Muscle of back (tissue), 3 donors: ENCODE measurements at regions not wholly inside any gene's neighbourhood (a gene's known extent, or its start where the extent isn't known, plus 50 kb on each side); places are given as distances from the start of the nearest gene placed in this dataset.
"Not testable (repeated sequence)": the region's sequence is repeated elsewhere in the genome, so short reads cannot be mapped to it uniquely, and the experiment has no call there.

Source experiments
- DNase-seq, 3 donors: peaks; one replicate each; pipeline versions ENCODE4 v3.0.0 to v3.0.0-alpha.2; 2013

DNA sequence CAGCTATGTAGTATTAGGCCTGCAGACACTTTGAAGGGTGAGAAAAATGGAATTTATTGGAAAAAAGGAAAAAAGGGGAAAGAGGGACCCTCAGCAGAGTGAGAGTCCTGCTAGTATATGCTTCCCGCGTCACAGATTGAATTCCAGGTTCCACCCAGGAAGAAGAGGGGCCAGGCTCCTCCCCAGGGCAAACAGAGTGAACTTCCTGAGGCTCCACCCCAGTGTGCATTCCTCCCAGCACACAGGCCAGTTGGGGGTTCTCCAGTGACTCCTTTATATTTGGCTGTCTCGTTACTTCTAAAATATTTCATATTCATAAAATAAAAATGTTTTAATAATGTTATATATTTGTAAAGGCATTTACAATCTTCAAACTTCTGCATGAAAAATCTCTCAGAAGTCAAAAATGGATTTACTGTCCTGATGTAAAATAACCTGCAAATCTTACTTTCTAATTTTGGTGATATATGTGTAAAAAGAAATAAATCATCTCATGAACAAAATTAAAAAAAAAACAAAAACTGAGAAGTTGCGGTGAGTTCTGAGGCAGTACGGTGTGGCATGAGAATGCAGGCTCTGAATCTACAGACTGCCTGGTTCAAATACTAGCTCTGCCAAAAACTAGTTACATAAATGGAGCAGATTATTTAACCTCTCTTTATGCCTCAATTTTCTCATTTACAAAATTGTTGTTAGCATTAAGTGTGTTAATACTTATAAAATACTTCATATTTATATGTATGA, 175.8 kb upstream of the P2RY1 start:
- no peak for DNase-seq

DNA sequence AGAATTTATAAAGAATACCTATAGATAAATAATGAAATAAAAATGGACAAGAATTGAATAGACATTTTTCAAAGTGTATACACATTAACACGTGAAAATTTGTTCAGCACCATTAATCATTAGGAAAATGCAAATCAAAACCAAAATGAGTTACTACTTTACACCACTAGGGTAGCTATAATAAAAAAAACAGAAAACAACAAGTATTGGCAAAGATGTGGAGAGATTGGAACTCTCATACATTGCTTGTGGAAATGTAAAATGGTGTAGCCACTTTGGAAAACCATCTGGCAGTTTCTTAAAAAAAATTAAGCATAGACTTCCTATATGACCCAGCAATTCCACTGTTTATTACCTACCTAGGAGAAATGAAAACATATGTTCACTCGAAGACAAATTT, 172.8 kb upstream of the P2RY1 start:
- no peak for DNase-seq

DNA sequence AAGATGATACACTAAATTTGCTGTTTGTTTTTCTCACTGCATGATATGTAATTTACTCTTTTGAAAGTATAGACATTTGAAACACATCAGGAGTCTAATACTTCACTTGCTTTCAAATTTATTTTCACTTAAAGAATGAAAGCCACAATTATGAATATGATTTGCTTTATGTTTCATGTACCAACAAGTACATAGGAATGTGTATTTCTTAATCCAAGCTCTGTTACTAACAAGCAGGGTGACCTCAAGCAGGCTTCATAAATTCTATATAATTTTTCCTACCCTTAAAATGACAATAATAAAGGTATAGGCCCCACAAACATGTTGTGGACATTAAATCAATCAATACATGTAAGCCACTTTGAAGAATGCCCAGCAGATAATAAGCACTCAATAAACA, 170.2 kb upstream of the P2RY1 start:
- no peak for DNase-seq

DNA sequence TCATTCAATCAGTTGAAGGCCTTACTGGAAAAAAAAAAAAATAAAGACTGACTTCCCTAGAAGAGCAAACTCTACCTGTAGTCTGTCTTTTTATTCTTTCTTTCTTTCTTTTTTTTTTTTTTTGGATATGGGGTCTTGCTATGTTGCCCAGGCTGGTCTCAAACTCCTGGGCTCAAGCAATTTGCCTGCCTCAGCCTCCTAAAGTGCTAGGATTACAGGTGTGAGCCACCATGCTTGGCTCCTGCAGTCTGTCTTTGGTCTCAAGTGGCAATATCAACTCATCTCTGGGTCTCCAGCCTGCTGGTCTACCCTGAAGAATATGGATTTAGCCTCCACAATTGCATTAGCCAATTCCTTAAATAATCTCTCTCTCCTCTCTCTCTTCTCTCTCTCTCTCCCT, 167.7 kb upstream of the P2RY1 start:
- DNase-seq = no peak

DNA sequence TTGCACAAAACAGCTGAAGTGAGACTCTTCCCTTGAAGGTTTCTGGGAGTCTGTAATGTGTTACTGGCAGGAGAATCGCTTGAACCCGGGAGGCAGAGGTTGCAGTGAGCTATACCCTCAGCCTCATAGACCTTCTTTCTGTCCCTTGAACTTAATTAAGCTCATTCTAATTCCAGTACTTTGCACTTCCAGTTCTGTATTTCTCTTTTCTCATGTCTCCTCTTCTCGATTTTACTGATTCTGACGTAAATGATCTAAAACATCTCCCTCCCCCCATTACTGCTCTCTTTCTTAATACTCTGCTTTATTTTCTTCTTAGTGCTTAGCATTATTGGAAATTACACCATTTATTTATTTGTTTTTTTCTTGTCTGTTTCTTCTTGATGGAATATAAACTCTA, 165.4 kb upstream of the P2RY1 start:
- DNase-seq = no peak

DNA sequence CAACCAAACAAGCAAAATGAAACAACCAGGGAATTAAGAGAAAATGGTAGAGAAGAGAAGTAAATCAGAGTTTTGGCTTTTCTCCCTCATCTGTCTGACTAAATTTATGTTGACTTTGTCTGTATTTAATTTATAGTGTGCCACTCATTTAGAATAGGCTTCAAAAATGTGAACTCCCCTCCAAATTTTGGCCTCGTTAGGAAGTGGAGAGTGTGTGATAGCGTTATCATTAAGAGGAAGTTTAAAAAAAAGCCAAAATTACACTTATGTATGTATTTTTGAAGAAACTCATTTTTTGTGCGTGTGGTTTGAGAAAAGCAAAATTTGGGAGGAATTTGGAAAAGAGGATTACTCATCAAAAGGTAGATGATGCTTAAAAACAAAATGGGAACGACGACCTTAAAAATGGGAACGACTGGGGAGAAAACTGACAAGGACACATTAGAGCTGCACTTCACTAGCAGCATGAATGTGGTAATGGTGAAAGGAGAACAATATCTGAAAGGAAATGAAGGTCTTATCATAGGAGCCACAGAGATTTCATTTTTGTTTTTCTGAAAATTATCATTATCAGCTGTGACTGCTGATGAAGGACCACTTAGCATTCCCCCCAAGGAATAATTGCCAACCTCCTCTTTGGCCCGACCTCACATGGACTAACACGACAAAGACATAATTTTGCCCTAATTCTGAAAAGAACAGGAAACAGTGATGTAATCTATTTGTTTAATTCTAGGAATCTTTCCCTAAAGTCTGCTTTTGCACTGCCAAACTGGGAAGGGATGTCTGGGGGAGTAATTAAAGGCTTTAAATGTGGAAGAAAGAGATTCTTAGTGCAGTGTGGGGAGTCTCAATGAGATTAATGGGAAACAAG, 163.2 kb upstream of the P2RY1 start:
- peak in 1 of 3 donors; percentile 9 for DNase-seq

DNA sequence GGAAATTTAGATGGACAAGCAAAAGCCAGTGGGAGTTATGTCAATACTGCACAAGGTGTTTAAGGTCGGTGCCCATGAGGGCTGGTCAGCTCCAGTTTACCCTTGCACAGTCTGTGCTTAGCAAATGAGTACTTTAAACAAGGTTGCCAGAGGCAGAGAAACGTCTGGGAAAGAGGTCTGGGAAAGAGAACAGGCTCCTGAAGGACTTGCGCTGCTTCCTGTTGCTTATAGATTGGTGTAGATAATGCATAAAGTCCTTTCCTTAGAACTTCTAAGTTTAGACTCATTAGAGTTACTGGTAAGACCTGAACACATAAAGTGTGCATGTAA, 162.6 kb upstream of the P2RY1 start:
- DNase-seq = peak in 1 of 3 donors; percentile 44

DNA sequence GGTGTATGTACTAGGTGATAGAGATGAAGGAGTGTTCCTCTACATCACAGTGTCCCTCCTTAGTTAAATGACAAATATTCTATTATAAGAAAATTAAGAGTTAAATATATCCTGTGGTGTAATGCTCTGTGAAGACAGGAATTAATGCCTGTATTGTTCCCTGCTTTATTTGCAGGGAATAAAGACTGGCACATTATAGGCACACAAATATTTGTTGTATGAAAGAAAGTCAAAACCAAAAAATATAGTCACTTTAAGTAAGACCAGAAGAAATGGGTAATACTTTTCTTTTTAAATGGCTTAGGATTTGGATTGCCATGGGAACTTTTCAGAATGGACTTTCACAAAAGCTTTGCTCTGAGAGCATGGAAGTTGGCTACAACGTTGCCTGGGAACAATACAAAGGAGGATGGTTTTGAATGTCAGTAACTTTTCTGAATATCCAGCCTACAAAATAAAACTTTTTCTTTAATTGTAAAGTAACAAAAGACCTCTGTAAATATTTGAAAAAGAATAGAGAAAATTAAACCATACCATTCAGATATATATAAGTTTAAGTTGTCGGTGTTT, 158.0 kb upstream of the P2RY1 start:
- DNase-seq = no peak

DNA sequence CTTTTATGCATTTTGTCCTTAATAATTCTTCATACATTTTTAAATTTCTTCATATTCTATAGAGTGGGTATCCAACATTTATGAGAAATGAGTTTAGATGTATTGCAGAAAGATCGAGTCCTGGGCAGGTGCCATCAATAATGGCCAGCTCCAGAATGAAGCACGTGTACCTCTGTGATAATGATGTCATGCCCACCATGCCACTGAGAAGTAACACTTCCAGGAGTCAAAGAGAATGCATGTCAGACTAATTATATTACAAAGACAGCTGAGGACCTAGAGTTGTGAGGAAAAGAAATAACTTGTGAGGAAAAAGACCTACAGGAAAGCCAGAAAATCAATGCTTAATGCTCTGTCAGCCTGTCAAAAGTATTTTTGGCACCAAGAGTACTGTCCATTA, 157.4 kb upstream of the P2RY1 start:
- no peak for DNase-seq

DNA sequence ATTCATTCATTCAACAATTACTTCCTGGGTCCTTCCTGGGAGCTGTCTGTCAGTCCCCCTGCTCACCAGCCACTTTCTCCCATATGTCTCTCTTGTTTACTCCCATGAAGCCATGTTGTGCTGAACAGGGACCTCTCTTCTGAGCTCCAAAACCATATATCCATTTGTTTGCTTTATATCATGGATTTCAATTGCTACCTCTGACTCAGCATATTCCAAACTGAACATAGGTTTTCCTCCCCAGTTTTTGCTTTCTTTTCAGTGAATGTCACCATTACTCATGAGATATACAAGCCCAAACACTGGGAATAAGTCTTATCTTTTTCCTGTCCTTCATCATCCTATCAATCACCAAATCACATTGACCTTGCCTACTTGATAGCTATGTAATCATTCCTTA, 152.5 kb upstream of the P2RY1 start:
- no peak for DNase-seq

DNA sequence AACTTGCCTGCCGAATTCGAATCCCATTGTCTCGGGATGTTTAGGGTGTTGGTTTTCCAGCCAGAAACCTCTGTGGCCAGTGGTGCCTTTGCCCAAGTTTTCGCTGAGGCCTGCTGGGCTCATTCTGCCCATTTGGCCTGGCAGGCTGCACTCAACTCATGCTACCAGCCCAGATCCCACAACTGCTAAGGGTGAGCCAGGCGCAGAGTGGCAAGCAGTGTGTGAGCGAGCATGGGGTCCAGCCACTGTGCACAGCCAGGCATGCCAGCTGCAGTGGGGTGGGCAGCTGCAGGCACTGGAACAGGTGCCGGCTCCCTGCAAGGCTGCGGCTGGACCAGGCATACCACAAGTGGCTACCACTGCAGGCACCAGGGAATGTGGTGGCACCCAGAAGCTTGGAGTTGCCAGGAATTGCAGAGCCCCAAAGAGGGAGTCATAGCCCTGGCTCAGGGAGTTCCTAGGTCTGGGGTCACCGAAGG, 151.4 kb upstream of the P2RY1 start:
- no peak for DNase-seq

DNA sequence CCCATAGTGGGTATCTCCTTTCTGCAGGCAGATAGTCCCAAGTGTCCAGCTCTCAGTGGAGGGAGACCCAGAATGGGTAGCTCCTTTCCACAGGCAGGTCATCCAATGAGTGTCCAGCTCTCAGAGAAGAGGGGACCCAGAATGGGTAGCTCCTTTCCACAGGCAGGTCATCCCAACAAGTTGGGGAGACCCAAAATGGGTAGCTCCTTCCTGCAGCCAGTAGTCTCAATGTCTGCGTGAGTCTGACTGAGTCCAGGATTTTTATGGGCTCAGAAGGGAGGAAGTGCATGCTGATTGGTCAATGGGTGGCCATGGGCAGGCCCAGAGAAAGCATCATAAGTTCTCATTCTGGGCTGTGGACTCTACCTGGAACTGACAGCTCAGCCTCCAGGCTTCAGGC, 150.7 kb upstream of the P2RY1 start:
- no peak for DNase-seq

DNA sequence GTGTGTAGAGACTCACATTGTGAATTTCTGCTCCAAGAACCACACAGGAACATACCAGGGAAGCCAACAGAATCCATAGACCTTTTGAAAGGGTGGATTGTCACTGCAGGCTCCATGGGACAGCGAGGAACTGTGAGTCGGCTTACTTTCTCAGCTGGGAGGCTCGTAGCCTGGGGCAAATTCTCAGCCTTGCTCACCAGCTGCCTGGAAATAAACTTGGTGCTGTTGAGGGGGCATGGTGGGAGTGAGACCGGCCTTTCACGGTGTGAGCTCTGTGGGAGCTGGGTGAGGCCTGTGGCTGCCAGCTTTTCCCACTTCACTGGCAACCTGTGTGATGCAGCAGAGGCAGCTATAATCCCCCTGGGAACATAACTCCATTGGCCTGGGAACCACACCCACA, 146.6 kb upstream of the P2RY1 start:
- DNase-seq = no peak

DNA sequence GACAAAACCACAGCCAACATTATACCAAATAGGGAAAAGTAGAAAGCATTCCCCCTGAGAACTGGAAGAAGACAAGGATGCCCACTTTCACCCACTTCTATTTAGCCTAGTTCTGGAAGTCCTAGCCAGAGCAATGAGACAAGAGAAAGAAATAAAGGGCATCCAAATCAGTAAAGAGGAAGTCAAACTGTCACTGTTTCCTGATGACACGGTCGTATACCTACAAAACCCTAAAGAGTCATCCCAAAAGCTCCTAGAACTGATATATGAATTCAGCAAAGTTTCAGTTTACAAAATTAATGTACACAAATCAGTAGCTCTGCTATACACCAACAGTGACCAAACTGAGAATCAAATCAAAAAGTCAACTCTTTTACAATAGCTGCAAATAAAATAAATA, 142.6 kb upstream of the P2RY1 start:
- DNase-seq = not testable (repeated sequence)

DNA sequence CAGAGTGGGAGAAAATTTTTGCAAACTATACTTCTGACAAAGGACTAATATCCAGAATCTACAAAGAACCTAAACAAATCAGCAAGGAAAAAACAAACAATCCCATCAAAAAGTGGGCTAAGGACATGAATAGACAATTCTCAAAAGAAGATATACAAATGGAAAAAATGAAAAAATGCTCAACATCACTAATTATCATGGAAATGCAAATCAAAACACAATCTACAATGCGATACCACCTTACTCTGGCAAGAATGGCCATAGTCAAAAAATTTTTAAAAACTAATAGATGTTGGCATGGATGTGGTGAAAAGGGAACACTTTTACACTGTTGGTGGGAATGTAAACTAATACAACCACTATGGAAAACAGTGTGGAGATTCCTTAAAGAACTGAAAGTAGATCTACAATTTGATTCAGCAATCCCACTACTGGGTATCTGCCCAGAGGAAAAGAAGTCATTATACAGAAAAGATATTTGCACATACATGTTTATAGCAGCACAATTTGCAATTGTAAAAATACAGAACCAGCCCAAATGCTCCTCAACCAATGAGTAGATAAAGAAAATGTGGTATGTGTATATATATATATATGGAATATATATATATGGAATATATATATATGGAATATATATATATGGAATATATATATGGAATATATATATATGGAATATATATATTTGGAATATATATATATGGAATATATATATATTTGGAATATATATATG, 141.2 kb upstream of the P2RY1 start:
- DNase-seq = not testable (repeated sequence)

DNA sequence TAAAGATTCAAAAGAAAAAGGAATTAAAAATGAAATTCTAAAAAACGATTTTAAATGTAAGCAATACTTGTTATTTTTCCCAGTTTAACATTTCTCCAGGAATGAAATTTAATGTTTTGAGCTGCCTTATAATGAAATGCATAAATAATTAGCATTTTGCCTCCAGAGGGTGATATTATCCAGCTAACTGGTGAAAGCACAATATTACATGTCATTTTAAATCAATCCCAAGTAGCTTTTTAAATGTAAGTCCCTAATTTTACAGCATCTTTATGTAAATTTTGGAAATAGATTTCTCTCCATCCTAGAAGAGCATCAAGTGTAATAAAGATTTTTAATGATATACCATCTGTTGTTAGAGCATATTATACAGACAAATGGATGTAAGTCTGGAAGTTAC, 139.1 kb upstream of the P2RY1 start:
- no peak for DNase-seq

DNA sequence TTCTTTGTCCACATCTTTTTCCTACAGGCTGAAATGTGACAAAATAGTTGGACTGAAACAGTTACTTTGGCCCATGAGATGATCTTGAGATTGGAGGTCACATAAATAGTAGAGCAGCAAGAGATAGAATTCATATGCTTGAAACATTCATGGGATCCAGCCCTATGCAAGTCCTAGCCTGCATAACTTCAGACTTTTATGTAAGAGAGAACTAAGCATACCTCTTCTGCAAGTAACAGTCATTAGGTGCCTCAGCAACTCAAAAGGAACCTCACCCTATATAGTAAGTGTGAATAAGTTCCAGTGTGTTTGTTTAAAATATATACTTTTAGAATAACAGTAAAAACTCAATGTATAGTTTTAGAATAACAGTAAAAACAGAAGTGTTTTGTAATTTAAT, 138.0 kb upstream of the P2RY1 start:
- DNase-seq = no peak

DNA sequence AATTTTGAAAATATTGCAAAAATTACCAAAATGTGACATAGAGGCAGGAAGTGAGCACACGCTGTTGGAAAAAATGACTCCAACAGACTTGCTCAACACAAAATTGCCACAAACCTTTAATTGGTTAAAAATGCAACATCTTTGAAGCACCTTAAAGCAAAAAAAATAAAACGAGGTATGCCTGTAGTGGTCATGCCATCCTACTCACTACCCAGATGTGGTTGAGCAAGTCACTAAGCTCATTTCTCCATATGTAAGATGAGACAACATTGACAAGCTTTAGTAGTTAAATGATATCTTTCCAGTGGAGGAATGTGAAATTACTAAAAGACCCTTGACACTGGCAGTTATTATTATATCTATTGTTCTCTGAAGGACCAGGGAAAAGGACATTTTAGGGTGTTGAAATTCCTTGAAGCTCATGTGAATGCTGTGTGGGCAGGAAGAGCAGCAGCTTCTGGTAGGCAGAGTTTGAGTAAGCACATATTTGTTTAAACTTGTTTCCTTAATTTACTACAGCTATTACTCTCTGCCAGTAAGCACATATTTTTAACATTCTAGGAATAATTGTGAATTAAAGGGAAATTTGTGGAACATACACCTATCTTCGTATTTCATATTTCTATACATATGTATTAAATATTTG, 131.6 kb upstream of the P2RY1 start:
- DNase-seq = no peak

DNA sequence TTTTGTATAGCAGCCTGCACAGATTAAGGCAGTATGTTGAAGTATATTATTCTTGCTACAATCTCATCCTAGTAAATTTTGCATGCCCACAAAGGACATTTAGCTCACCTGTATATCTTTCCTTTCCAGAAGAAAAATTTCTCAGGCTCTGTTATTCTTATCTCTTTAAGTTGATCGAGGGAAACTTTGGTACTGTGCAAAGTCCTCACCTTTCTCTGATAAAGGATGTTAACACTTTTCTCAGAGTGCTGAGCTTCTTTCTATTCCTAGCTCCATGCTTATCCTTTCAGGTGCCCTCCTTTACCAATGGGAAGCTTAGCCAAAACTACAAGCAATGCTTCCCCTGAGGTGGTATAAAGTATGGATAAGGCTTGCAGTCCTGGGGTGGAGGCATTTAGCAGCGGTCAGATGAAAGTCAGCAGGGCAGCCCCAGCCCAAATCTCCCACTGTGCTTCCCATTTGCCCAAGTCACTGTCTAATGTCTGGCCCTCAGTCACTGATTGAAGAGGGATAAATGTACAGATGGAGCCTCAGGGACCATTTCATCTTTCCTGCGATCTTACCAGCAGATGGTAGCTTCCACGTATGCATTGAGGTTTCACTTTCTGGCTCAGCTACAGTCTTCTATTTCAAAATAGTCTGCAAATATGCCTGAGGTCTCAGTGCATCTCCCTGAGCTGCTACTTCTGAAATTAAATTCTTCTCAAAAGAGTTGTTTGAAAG, 127.8 kb upstream of the P2RY1 start:
- DNase-seq = peak in 1 of 3 donors; percentile 5

DNA sequence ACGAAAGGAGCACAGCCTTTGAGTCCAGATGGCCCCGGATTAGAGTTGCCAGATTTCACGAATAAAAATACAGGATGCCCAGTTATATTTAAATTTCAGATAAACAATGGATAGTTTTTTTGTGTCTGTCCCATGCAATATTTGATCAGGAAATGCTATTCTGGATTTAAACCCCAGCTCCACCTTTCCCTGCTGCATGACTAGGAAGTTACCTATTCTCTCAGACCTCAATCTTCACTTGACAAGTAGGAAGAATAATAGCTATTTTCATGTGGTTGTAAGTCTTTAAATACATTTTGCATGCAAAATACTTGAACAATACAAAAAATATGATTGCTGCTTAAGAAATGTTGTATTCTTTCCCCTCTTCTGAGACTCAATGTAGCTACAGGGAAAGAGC, 125.3 kb upstream of the P2RY1 start:
- DNase-seq = no peak

DNA sequence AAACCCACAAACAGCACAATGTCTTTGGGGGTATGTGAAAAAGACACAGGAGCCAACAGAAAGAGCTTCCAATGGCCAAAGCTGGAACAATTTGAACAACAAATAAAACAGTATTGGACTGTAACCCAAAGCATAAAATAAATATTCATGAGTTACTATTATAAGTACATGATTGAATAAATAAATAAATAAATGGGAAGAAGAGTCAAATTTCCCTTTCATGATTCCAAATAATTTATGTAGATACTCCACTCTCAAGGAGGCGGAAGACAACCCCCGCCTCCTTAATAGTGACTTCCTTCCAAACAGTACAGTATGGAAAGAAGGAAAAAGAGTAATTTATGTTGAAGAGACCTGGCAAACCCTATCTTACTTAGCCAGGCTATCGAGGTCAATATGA, 124.4 kb upstream of the P2RY1 start:
- DNase-seq = no peak
